GM23338 (cell line): ENCODE measurements at regions not wholly inside any gene's neighbourhood (a gene's known extent, or its start where the extent isn't known, plus 50 kb on each side); places are given as distances from the start of the nearest gene placed in this dataset.

ENCODE experiments used
- ATAC-seq: fragments of 200-7000 bp; cut with Tn5 transposase; 3 replicates; pipeline ENCODE4 v1.9.1; 2020
- DNase-seq: peaks from one replicate; pipeline ENCODE4 v3.0.0-alpha.2; 2015; ENCODE audit warnings: low spot score
- H2AFZ ChIP-seq: fragments of 200-600 bp; sonication (generic); 2 replicates; pipeline ENCODE4 v1.8.0; 2016; ENCODE audit warnings: antibody characterized with exemption, mild to moderate bottlenecking, moderate library complexity
- H3F3A ChIP-seq: fragments of 200-600 bp; sonication (generic); replicated peaks from 2 replicates; pipeline ENCODE4 v1.8.0; 2017; ENCODE audit warnings: antibody characterized with exemption, mixed run types, low read depth
- H3K27ac ChIP-seq: fragments of 200-600 bp; sonication (generic); 2 replicates; pipeline ENCODE4 v1.6.1; 2016; ENCODE audit warnings: low read depth
- H3K27me3 ChIP-seq: fragments of 200-600 bp; sonication (generic); 2 replicates; pipeline ENCODE4 v1.8.0; 2016; ENCODE audit warnings: mild to moderate bottlenecking, mixed run types, moderate library complexity; ENCODE audit not compliant: insufficient read depth
- H3K36me3 ChIP-seq: fragments of 200-600 bp; sonication (generic); 2 replicates; pipeline ENCODE4 v1.8.0; 2016; ENCODE audit warnings: mild to moderate bottlenecking; ENCODE audit not compliant: insufficient read depth
- H3K4me1 ChIP-seq: fragments of 200-600 bp; sonication (generic); 2 replicates; pipeline ENCODE4 v1.8.0; 2016; ENCODE audit warnings: mild to moderate bottlenecking, moderate library complexity; ENCODE audit not compliant: insufficient read depth
- H3K4me2 ChIP-seq: fragments of 200-600 bp; sonication (generic); 2 replicates; pipeline ENCODE4 v1.7.1; 2017; ENCODE audit warnings: mixed run types
- H3K4me3 ChIP-seq: fragments of 200-600 bp; sonication (generic); 2 replicates; pipeline ENCODE4 v1.6.1; 2016; ENCODE audit warnings: mixed run types
- H3K79me2 ChIP-seq: fragments of 200-600 bp; sonication (generic); replicated peaks from 2 replicates; pipeline ENCODE4 v1.8.0; 2017; ENCODE audit warnings: mild to moderate bottlenecking; ENCODE audit not compliant: insufficient read depth
- H3K9me2 ChIP-seq: fragments of 200-600 bp; sonication (generic); 2 replicates; pipeline ENCODE4 v1.8.0; 2017; ENCODE audit not compliant: insufficient read depth
- H4K20me1 ChIP-seq: fragments of 200-600 bp; sonication (generic); replicated peaks from 2 replicates; pipeline ENCODE4 v1.8.0; 2017; ENCODE audit warnings: mild to moderate bottlenecking; ENCODE audit not compliant: insufficient read depth
- H3K27ac Mint-ChIP-seq: 2 replicates; pipeline ENCODE4 v1.8.0; 2020; ENCODE audit warnings: inconsistent platforms, mild to moderate bottlenecking, moderate library complexity, mixed read lengths
- H3K27me3 Mint-ChIP-seq: 3 replicates; pipeline ENCODE4 v1.8.0; 2022; ENCODE audit warnings: low read depth, mild to moderate bottlenecking, moderate library complexity, mixed read lengths, inconsistent platforms; ENCODE audit not compliant: insufficient read depth, poor library complexity
- H3K36me3 Mint-ChIP-seq: 3 replicates; pipeline ENCODE4 v1.8.0; 2021; ENCODE audit warnings: low read depth, mild to moderate bottlenecking, inconsistent platforms, moderate library complexity, mixed read lengths
- H3K4me1 Mint-ChIP-seq: 3 replicates; pipeline ENCODE4 v1.8.0; 2020; ENCODE audit warnings: mild to moderate bottlenecking, inconsistent platforms, mixed read lengths
- H3K4me3 Mint-ChIP-seq: 3 replicates; pipeline ENCODE4 v1.8.0; 2021; ENCODE audit warnings: moderate library complexity, mild to moderate bottlenecking, inconsistent platforms, mixed read lengths
- H3K9me3 Mint-ChIP-seq: 3 replicates; pipeline ENCODE4 v1.8.0; 2020; ENCODE audit warnings: moderate library complexity, mild to moderate bottlenecking, inconsistent platforms, mixed read lengths
- CREB1 ChIP-seq: fragments of 250-450 bp; sonication (Bioruptor Pico); IDR thresholded peaks from 2 replicates; pipeline ENCODE4 v1.5.0; 2020; ENCODE audit warnings: low read depth, mild to moderate bottlenecking, moderate library complexity
- EZH2 ChIP-seq: fragments of 200-600 bp; sonication (generic); IDR thresholded peaks from one replicate; pipeline ENCODE4 v1.8.0; 2017; ENCODE audit warnings: antibody characterized with exemption, mild to moderate bottlenecking, low read depth; ENCODE audit not compliant: unreplicated experiment
- JUNB ChIP-seq: IDR thresholded peaks from one replicate; pipeline ENCODE4 v1.6.1; 2016; ENCODE audit warnings: antibody characterized with exemption; ENCODE audit not compliant: unreplicated experiment
- NANOG ChIP-seq: IDR thresholded peaks from 2 replicates; pipeline ENCODE4 v1.6.1; 2016; ENCODE audit warnings: antibody characterized with exemption, borderline replicate concordance
- POLR2AphosphoS5 ChIP-seq: IDR thresholded peaks from 2 replicates; pipeline ENCODE4 v1.6.1; 2016; ENCODE audit warnings: antibody characterized with exemption, low read depth
- STAT1 ChIP-seq: IDR thresholded peaks from one replicate; pipeline ENCODE4 v1.6.1; 2016; ENCODE audit warnings: antibody characterized with exemption; ENCODE audit not compliant: unreplicated experiment
- ZNF331 ChIP-seq: fragments of 250-450 bp; sonication (Bioruptor Pico); IDR thresholded peaks from 2 replicates; pipeline ENCODE4 v1.5.0; 2020; ENCODE audit warnings: low read depth, mild to moderate bottlenecking, moderate library complexity
- TF ChIP-seq, protein P1 (sequence below): IDR thresholded peaks from 2 replicates; pipeline ENCODE4 v1.6.1; 2016; ENCODE audit warnings: antibody characterized with exemption
- TF ChIP-seq, protein P2 (sequence below): IDR thresholded peaks from one replicate; pipeline ENCODE4 v1.6.1; 2018; ENCODE audit warnings: antibody characterized with exemption; ENCODE audit not compliant: unreplicated experiment
- TF ChIP-seq, protein P3 (sequence below), 2 experiments: fragments of 200-600 bp in 1 of 2; sonication (generic) in 1 of 2; conservative IDR thresholded peaks; 2 replicates each; pipeline versions ENCODE4 v1.5.1 to v1.6.1; 2016 to 2017; ENCODE audit warnings: antibody characterized with exemption in 2 of 2, low read depth in 2 of 2, mild to moderate bottlenecking in 2 of 2, moderate library complexity in 1 of 2

DNA sequence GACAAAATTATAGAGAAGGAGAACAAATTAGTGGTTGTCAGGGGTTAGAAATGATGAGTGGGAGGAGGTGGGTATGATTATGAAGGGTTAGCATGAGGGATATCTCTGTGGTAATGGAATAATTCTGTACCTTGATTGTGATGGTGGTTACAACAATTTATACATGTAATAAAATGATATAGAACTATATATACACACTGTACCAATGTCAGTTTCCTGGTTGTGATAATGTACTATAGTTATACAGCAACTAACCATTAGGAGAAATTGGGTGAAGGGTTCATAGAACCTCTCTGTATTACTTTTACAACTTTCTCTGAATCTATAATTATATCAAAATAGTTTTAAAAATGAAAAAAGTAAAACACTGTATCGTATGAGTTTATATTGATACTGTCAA is 148.1 kb downstream of the ZNF621 start:
- DNase-seq, result no peak
- Histone ChIP-seq H2AFZ (no peak overlapping the region), H3K79me2 (no peaks in the 10 kb centered on the region), H3K4me1 (no peaks in the 10 kb centered on the region), H3K4me3 (no peak overlapping the region), H3K9me2 (peaks cover 5% of the 10 kb centered on the region; the same call in 1 of the 2 replicates), H3F3A (no peaks in the 10 kb centered on the region), H3K27ac (no peak overlapping the region), H3K27me3 (no peaks in the 10 kb centered on the region), H4K20me1 (no peaks in the 10 kb centered on the region), H3K4me2 (no peak overlapping the region), H3K36me3 (no peaks in the 10 kb centered on the region)
- no peak for ATAC-seq
- TF ChIP-seq JUNB (no peak), EZH2 (no peak), ZNF331 (CRISPR knock-in tag) (no peak), CREB1 (CRISPR knock-in tag) (no peak)
- peaks cover 9% of the 10 kb centered on the region; the same call in 2 of the 3 replicates for H3K4me1 Mint-ChIP-seq
- H3K36me3 Mint-ChIP-seq, result peaks cover 6% of the 10 kb centered on the region; the same call in 1 of the 3 replicates
- H3K9me3 Mint-ChIP-seq, result peaks cover 7% of the 10 kb centered on the region; the same call in 2 of the 3 replicates
- H3K27ac Mint-ChIP-seq, result no peak overlapping the region
- peaks cover 2% of the 10 kb centered on the region for H3K27me3 Mint-ChIP-seq
- no peak overlapping the region for H3K4me3 Mint-ChIP-seq

DNA sequence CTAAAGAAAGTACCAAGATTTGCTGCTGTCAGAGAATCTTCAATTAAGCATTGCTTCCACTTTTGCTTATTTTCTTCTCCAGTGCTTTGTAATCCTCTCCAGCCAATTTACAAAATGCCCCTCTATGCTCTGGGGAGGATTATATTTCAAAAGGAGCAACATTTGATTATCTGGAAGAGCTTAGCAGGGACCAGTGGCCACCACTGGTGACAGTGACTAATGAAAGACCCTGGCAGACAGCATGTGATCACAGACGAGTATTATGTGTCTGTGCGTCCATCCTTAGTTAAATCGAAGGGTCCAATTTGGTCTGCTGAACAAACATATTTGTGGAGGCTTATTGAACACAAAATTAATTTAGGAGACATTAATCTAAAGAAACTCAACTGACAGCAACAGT is 152.6 kb downstream of the ZNF621 start:
- Mint-ChIP-seq H3K4me3 (no peak overlapping the region), H3K27ac (no peak overlapping the region)
- TF ChIP-seq, protein P1, sequence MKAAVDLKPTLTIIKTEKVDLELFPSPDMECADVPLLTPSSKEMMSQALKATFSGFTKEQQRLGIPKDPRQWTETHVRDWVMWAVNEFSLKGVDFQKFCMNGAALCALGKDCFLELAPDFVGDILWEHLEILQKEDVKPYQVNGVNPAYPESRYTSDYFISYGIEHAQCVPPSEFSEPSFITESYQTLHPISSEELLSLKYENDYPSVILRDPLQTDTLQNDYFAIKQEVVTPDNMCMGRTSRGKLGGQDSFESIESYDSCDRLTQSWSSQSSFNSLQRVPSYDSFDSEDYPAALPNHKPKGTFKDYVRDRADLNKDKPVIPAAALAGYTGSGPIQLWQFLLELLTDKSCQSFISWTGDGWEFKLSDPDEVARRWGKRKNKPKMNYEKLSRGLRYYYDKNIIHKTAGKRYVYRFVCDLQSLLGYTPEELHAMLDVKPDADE, result no peak
- no peak for TF ChIP-seq STAT1
- TF ChIP-seq EZH2, result no peak
- TF ChIP-seq, protein P2, sequence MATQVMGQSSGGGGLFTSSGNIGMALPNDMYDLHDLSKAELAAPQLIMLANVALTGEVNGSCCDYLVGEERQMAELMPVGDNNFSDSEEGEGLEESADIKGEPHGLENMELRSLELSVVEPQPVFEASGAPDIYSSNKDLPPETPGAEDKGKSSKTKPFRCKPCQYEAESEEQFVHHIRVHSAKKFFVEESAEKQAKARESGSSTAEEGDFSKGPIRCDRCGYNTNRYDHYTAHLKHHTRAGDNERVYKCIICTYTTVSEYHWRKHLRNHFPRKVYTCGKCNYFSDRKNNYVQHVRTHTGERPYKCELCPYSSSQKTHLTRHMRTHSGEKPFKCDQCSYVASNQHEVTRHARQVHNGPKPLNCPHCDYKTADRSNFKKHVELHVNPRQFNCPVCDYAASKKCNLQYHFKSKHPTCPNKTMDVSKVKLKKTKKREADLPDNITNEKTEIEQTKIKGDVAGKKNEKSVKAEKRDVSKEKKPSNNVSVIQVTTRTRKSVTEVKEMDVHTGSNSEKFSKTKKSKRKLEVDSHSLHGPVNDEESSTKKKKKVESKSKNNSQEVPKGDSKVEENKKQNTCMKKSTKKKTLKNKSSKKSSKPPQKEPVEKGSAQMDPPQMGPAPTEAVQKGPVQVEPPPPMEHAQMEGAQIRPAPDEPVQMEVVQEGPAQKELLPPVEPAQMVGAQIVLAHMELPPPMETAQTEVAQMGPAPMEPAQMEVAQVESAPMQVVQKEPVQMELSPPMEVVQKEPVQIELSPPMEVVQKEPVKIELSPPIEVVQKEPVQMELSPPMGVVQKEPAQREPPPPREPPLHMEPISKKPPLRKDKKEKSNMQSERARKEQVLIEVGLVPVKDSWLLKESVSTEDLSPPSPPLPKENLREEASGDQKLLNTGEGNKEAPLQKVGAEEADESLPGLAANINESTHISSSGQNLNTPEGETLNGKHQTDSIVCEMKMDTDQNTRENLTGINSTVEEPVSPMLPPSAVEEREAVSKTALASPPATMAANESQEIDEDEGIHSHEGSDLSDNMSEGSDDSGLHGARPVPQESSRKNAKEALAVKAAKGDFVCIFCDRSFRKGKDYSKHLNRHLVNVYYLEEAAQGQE, result no peak
- TF ChIP-seq NANOG, result no peak
- TF ChIP-seq POLR2AphosphoS5, result no peak
- TF ChIP-seq, protein P3, sequence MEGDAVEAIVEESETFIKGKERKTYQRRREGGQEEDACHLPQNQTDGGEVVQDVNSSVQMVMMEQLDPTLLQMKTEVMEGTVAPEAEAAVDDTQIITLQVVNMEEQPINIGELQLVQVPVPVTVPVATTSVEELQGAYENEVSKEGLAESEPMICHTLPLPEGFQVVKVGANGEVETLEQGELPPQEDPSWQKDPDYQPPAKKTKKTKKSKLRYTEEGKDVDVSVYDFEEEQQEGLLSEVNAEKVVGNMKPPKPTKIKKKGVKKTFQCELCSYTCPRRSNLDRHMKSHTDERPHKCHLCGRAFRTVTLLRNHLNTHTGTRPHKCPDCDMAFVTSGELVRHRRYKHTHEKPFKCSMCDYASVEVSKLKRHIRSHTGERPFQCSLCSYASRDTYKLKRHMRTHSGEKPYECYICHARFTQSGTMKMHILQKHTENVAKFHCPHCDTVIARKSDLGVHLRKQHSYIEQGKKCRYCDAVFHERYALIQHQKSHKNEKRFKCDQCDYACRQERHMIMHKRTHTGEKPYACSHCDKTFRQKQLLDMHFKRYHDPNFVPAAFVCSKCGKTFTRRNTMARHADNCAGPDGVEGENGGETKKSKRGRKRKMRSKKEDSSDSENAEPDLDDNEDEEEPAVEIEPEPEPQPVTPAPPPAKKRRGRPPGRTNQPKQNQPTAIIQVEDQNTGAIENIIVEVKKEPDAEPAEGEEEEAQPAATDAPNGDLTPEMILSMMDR (conservative IDR thresholded peaks at IDR 0.05; ENCODE audit: low read depth in 2 of 2), result no peak
- TF ChIP-seq CREB1 (CRISPR knock-in tag), result no peak

More for the DNA sequence above, 152.6 kb downstream of the ZNF621 start:
- H3K9me2 ChIP-seq, result peaks cover 7% of the 10 kb centered on the region; the same call in 1 of the 2 replicates
- Mint-ChIP-seq H3K36me3 (peaks cover 6% of the 10 kb centered on the region; the same call in 1 of the 3 replicates), H3K27me3 (peaks cover 2% of the 10 kb centered on the region), H3K4me1 (peaks cover 10% of the 10 kb centered on the region; the same call in 2 of the 3 replicates), H3K9me3 (peaks cover 7% of the 10 kb centered on the region; the same call in 2 of the 3 replicates)
- H3K4me2 ChIP-seq, result no peak overlapping the region
- no peaks in the 10 kb centered on the region for H4K20me1 ChIP-seq
- H3F3A ChIP-seq, result no peaks in the 10 kb centered on the region
- no peaks in the 10 kb centered on the region for H3K79me2 ChIP-seq
- H3K36me3 ChIP-seq, result no peaks in the 10 kb centered on the region
- H3K27ac ChIP-seq, result no peak overlapping the region
- H2AFZ ChIP-seq, result no peak overlapping the region
- DNase-seq, result no peak
- H3K4me3 ChIP-seq, result no peak overlapping the region
- no peaks in the 10 kb centered on the region for H3K4me1 ChIP-seq
- no peak for ATAC-seq
- H3K27me3 ChIP-seq, result no peaks in the 10 kb centered on the region
